ENCODE measurements at regions not wholly inside any gene's neighbourhood (a gene's known extent, or its start where the extent isn't known, plus 50 kb on each side); places are given as distances from the start of the nearest gene placed in this dataset.

DNA sequence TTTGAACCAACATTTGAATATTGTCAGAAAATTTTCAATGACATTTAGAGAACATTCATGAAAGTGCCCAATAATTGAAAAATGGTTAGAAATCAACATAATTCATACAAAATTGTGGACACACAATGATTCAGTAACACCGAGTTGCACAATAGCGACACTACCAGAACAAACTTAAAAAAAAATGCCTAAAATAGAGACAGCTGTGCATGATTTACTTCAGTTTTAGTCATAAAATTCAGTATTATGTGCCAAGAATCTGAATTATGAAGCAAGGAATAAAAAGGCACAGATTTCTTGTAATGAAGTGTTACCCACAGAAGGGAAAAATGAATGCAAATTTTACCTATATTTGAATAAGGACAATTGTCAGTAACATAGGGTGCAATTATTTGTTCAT lies 396.0 kb downstream of the SEMA3D start:
- TF ChIP-seq, protein P1, sequence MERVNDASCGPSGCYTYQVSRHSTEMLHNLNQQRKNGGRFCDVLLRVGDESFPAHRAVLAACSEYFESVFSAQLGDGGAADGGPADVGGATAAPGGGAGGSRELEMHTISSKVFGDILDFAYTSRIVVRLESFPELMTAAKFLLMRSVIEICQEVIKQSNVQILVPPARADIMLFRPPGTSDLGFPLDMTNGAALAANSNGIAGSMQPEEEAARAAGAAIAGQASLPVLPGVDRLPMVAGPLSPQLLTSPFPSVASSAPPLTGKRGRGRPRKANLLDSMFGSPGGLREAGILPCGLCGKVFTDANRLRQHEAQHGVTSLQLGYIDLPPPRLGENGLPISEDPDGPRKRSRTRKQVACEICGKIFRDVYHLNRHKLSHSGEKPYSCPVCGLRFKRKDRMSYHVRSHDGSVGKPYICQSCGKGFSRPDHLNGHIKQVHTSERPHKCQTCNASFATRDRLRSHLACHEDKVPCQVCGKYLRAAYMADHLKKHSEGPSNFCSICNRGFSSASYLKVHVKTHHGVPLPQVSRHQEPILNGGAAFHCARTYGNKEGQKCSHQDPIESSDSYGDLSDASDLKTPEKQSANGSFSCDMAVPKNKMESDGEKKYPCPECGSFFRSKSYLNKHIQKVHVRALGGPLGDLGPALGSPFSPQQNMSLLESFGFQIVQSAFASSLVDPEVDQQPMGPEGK (CRISPR knock-in tag; IDR thresholded peaks at IDR 0.05; ENCODE audit: borderline replicate concordance) = no peak
- TF ChIP-seq CSDC2 (CRISPR knock-in tag; IDR thresholded peaks at IDR 0.05) (no peak), ISL1 (CRISPR knock-in tag; IDR thresholded peaks at IDR 0.05) (no peak), PPARA (CRISPR knock-in tag; IDR thresholded peaks at IDR 0.05; ENCODE audit: borderline replicate concordance) (no peak), ARNTL (CRISPR knock-in tag; IDR thresholded peaks at IDR 0.05; ENCODE audit: borderline replicate concordance, low read depth) (no peak), ZFP30 (CRISPR knock-in tag; IDR thresholded peaks at IDR 0.05) (no peak), BACH2 (CRISPR knock-in tag; IDR thresholded peaks at IDR 0.05; ENCODE audit: borderline replicate concordance) (no peak), RARB (CRISPR knock-in tag; IDR thresholded peaks at IDR 0.05) (no peak), ZC3H10 (CRISPR knock-in tag; IDR thresholded peaks at IDR 0.05) (no peak), ZNF8 (CRISPR knock-in tag; IDR thresholded peaks at IDR 0.05) (no peak), TOX (CRISPR knock-in tag; IDR thresholded peaks at IDR 0.05; ENCODE audit: borderline replicate concordance) (no peak), GLIS3 (CRISPR knock-in tag; IDR thresholded peaks at IDR 0.05) (no peak)
- TF ChIP-seq, protein P2, sequence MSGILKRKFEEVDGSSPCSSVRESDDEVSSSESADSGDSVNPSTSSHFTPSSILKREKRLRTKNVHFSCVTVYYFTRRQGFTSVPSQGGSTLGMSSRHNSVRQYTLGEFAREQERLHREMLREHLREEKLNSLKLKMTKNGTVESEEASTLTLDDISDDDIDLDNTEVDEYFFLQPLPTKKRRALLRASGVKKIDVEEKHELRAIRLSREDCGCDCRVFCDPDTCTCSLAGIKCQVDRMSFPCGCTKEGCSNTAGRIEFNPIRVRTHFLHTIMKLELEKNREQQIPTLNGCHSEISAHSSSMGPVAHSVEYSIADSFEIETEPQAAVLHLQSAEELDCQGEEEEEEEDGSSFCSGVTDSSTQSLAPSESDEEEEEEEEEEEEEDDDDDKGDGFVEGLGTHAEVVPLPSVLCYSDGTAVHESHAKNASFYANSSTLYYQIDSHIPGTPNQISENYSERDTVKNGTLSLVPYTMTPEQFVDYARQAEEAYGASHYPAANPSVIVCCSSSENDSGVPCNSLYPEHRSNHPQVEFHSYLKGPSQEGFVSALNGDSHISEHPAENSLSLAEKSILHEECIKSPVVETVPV (CRISPR knock-in tag; IDR thresholded peaks at IDR 0.05) = no peak
- TF ChIP-seq, protein P3, sequence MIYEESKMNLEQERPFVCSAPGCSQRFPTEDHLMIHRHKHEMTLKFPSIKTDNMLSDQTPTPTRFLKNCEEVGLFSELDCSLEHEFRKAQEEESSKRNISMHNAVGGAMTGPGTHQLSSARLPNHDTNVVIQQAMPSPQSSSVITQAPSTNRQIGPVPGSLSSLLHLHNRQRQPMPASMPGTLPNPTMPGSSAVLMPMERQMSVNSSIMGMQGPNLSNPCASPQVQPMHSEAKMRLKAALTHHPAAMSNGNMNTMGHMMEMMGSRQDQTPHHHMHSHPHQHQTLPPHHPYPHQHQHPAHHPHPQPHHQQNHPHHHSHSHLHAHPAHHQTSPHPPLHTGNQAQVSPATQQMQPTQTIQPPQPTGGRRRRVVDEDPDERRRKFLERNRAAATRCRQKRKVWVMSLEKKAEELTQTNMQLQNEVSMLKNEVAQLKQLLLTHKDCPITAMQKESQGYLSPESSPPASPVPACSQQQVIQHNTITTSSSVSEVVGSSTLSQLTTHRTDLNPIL (CRISPR knock-in tag; IDR thresholded peaks at IDR 0.05; ENCODE audit: low read depth) = no peak
